Naive thymus-derived CD8-positive, alpha-beta T cell (primary cell): ENCODE measurements at regions not wholly inside any gene's neighbourhood (a gene's known extent, or its start where the extent isn't known, plus 50 kb on each side); places are given as distances from the start of the nearest gene placed in this dataset.
"Not testable (repeated sequence)": the region's sequence is repeated elsewhere in the genome, so short reads cannot be mapped to it uniquely, and the experiment has no call there.

Source experiments
- ATAC-seq, 2 donors: fragments of 150-1000 bp; cut with Tn5 transposase in 1 of 2; sonication (Bioruptor Pico), chemical (Tn5 transposase) in 1 of 2; 1 replicate in 1 of 2; 2 replicates in 1 of 2; pipeline ENCODE4 v1.10.0; 2021; ENCODE audit warnings: mild to moderate bottlenecking in 2 of 2, moderate library complexity in 2 of 2
- POLR2A ChIA-PET: fragments of 350-600 bp; sonication (Branson Sonifier 250); formaldehyde crosslinking; loops from one replicate; lab custom pipeline; 2021; ENCODE audit warnings: antibody characterized with exemption; lab: Charles Lee
- DNase-seq, 10 donors: peaks; one replicate each; pipeline versions ENCODE4 v3.0.0 to v3.0.0-alpha.2; 2020 to 2022
- H3K27ac Mint-ChIP-seq, 10 donors: one replicate each; pipeline ENCODE4 v1.8.0; 2020 to 2022; ENCODE audit warnings: mild to moderate bottlenecking in 10 of 10, mixed read lengths in 10 of 10, moderate library complexity in 4 of 10, inconsistent platforms in 1 of 10
- H3K27me3 Mint-ChIP-seq, 5 donors: one replicate each; pipeline ENCODE4 v1.8.0; 2021 to 2022; ENCODE audit warnings: mixed read lengths in 5 of 5
- H3K36me3 Mint-ChIP-seq, 3 donors: one replicate each; pipeline ENCODE4 v1.8.0; 2020 to 2022; ENCODE audit warnings: mixed read lengths in 3 of 3, mild to moderate bottlenecking in 2 of 3, inconsistent platforms in 1 of 3
- H3K4me1 Mint-ChIP-seq, 4 donors: one replicate each; pipeline ENCODE4 v1.8.0; 2021 to 2022; ENCODE audit warnings: mixed read lengths in 4 of 4
- H3K4me3 Mint-ChIP-seq, 10 donors: one replicate each; pipeline ENCODE4 v1.8.0; 2020 to 2022; ENCODE audit warnings: mild to moderate bottlenecking in 10 of 10, mixed read lengths in 10 of 10, moderate library complexity in 6 of 10, inconsistent platforms in 1 of 10
- H3K9me3 Mint-ChIP-seq, 9 donors: one replicate each; pipeline ENCODE4 v1.8.0; 2020 to 2022; ENCODE audit warnings: mixed read lengths in 9 of 9, mild to moderate bottlenecking in 3 of 9, inconsistent platforms in 1 of 9, moderate library complexity in 1 of 9

DNA sequence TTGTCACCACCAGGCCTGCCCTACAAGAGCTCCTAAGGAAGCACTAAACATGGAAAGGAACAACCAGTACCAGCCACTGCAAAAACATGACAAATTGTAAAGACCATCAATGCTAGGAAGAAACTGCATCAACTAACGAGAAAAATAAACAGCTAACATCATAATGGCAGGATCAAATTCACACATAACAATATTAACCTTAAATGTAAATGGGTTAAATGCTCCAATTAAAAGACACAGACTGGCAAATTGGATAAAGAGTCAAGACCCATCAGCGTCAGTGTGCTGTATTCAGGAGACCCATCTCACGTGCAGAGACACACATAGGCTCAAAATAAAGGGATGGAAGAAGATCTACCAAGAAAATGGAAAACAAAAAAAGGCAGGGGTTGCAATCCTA, 77.0 kb upstream of the SAMSN1 start:
- H3K4me1 Mint-ChIP-seq, DNase-seq, H3K27ac Mint-ChIP-seq, POLR2A ChIA-PET, ATAC-seq, H3K4me3 Mint-ChIP-seq, H3K27me3 Mint-ChIP-seq: not testable (repeated sequence)
- peaks cover 0 to 13% (median 4%) of the 10 kb centered on the region in 3 donors for H3K36me3 Mint-ChIP-seq
- peaks cover 0 to 26% (median 8%) of the 10 kb centered on the region in 9 donors for H3K9me3 Mint-ChIP-seq

DNA sequence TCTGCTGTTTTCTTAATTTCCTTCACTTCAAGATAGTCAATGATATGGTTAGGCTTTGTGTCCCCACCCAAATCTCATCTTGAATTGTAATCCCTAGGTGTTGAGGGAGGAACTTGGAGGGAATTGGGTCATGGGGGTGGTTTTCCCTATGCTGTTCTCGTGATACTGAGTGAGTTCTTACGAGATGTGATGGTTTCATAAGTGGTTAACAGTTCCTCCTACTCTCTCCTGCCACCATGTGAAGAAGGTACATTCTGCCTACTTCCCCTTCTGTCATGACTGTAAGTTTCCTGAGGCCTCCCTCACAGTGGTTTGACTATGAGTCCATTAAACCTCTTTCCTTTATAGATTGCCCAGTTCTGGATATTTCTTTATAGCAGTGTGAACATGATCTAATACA, 74.0 kb upstream of the SAMSN1 start:
- DNase-seq (no peak), ATAC-seq (no peak)
- peaks cover 0 to 13% (median 4%) of the 10 kb centered on the region in 3 donors for H3K36me3 Mint-ChIP-seq
- H3K4me1 Mint-ChIP-seq, result peaks cover 0 to 3% (median 1%) of the 10 kb centered on the region in 4 donors
- POLR2A ChIA-PET, result no interaction called here
- H3K27ac Mint-ChIP-seq, result peak overlapping the region in 2 of 10 donors; percentile 19 to 57
- peaks cover 0 to 26% (median 8%) of the 10 kb centered on the region in 9 donors for H3K9me3 Mint-ChIP-seq
- H3K27me3 Mint-ChIP-seq, result peaks cover 0 to 4% (median 0%) of the 10 kb centered on the region in 5 donors
- H3K4me3 Mint-ChIP-seq, result no peak overlapping the region

DNA sequence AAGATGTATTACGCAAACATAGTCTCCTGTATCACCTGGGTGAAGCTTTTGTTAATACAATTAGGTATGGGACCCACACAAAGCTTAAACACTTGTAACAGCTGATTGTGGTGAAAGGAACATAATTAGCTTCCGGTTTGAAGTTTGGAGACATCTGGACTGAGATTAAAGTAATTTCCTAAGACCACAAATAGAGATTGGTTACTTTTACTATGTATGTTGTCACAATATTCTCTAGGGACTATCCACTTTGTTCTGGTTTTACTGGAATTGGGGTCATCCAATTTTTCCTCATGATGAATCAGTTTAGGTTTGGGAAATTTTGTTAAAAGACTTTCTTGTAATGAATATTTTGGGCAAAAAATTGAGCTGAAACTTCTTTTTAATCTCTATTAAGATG, 71.8 kb upstream of the SAMSN1 start:
- DNase-seq (no peak), ATAC-seq (no peak)
- H3K27ac Mint-ChIP-seq, result no peak overlapping the region
- peaks cover 0 to 17% (median 2%) of the 10 kb centered on the region in 9 donors for H3K9me3 Mint-ChIP-seq
- POLR2A ChIA-PET, result no interaction called here
- H3K36me3 Mint-ChIP-seq, result peaks cover 0 to 6% (median 4%) of the 10 kb centered on the region in 3 donors
- peaks cover 0 to 3% (median 1%) of the 10 kb centered on the region in 4 donors for H3K4me1 Mint-ChIP-seq
- no peak overlapping the region for H3K4me3 Mint-ChIP-seq
- H3K27me3 Mint-ChIP-seq, result no peaks in the 10 kb centered on the region

DNA sequence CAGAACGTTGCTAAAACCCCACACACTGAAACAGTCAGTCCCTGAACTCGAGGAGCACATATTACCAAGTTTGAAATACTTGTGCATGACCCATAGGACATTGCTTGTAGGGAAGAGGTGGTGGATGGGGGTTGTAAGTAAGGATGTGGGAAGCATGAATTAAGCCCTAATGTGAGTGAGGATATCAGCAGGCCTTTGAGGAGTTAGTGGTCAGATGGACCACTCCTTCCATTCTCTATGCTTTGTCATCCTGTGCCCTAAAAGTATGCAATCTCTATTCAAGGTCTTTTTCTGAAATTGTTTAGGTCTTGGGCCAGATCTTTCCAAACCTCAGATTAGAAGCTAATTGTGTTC, 70.9 kb upstream of the SAMSN1 start:
- Mint-ChIP-seq H3K27ac (no peak overlapping the region), H3K36me3 (peaks cover 0 to 6% (median 0%) of the 10 kb centered on the region in 3 donors), H3K4me1 (peaks cover 0 to 3% (median 1%) of the 10 kb centered on the region in 4 donors), H3K4me3 (no peak overlapping the region), H3K9me3 (peaks cover 0 to 10% (median 0%) of the 10 kb centered on the region in 9 donors), H3K27me3 (no peaks in the 10 kb centered on the region)
- POLR2A ChIA-PET, result no interaction called here
- DNase-seq, result no peak
- ATAC-seq, result no peak

DNA sequence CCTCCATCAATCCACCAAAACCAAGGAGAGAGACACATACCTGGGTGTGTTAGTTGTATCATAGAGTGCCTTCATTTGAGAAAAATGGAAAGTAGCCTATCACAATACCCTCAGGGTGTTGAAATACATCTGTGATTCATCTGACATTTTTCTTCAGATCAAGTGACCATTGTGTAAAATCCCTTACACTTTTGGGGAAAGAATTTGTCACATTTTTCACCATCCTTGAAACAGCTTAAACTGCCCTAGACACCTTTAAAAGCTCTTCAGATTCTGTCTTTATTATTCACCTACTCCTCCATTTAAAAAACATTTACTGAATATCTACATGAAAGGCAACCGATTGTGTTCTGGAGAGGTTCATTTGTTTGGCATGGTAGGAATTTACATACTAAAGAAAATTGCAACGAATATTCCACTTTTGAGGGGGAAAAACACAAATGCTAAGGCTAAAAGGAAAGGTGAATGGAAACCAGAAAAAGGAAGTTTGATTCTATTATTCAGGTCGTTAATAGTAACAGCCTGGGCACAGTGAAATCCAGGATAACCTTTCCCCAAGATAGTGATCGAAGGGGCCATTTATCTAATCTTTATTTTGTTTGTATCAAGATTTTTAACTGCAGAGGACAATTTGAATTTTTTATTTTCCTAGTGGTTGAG, 70.4 kb upstream of the SAMSN1 start:
- H3K4me1 Mint-ChIP-seq, result peaks cover 0 to 3% (median 1%) of the 10 kb centered on the region in 4 donors
- no peaks in the 10 kb centered on the region for H3K27me3 Mint-ChIP-seq
- H3K36me3 Mint-ChIP-seq, result peaks cover 0 to 6% (median 0%) of the 10 kb centered on the region in 3 donors
- DNase-seq (no peak), ATAC-seq (no peak)
- POLR2A ChIA-PET, result no interaction called here
- H3K9me3 Mint-ChIP-seq, result peaks cover 0 to 10% (median 0%) of the 10 kb centered on the region in 9 donors
- H3K4me3 Mint-ChIP-seq, result no peak overlapping the region
- H3K27ac Mint-ChIP-seq, result no peak overlapping the region

DNA sequence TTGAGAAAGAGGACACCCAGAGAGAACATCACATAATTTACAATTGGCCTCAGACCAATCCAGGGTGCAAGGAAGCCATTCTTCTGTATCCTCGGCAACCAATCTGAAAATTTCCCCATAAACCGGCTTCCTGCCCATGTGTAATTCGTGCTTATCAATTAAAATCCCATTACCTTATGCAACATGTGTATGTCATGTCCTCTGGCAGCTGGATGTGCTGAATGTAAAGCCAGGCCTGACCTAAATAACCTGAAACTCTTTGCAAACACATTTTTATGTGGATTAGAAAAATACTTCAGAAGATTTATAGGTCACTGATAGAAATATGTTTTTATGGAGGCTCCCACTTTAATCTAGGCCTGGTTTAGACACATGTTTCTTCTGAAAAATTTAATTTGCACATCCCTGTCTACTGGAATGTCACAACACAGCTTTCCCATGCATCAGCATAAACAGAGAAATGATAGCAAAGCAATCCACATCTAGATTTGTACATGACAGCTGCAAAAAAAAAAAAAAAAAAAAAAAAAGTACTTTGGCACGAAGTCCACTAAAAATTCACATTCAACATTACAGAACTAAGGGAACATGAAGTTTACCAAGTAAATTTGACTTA, 69.4 kb upstream of the SAMSN1 start:
- H3K4me1 Mint-ChIP-seq, result peaks cover 0 to 3% (median 1%) of the 10 kb centered on the region in 4 donors

DNA sequence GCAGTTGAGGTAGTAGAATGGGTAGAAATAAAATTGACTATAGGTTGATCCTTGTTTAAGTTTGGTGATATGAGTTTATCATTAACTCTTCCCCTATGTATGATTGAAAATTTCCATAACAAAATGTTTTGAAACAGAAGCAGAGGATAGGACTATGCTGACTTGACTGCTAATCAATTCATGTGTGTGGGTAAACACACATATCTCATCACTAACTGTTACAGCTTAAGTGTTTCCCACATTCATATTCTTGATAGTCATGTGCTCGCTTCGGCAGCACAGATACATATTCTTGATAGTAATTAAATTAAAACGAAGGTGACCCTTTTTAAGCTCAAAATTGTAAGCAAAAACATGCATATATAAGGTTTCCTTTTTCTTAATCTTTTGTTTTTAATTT, 68.2 kb upstream of the SAMSN1 start:
- Mint-ChIP-seq H3K4me3 (no peak overlapping the region), H3K27ac (no peak overlapping the region), H3K36me3 (peaks cover 0 to 3% (median 0%) of the 10 kb centered on the region in 3 donors), H3K27me3 (no peaks in the 10 kb centered on the region), H3K9me3 (peaks cover 0 to 8% (median 0%) of the 10 kb centered on the region in 9 donors), H3K4me1 (peaks cover 1 to 10% (median 5%) of the 10 kb centered on the region in 4 donors)
- POLR2A ChIA-PET, result no interaction called here
- DNase-seq, result no peak
- ATAC-seq, result no peak

More for the DNA sequence above, 69.4 kb upstream of the SAMSN1 start:
- DNase-seq, result no peak
- H3K27me3 Mint-ChIP-seq, result no peaks in the 10 kb centered on the region
- H3K4me3 Mint-ChIP-seq, result no peak overlapping the region
- peaks cover 0 to 10% (median 1%) of the 10 kb centered on the region in 9 donors for H3K9me3 Mint-ChIP-seq
- H3K27ac Mint-ChIP-seq, result no peak overlapping the region
- H3K36me3 Mint-ChIP-seq, result peaks cover 0 to 6% (median 1%) of the 10 kb centered on the region in 3 donors
- POLR2A ChIA-PET, result no interaction called here
- ATAC-seq, result no peak

DNA sequence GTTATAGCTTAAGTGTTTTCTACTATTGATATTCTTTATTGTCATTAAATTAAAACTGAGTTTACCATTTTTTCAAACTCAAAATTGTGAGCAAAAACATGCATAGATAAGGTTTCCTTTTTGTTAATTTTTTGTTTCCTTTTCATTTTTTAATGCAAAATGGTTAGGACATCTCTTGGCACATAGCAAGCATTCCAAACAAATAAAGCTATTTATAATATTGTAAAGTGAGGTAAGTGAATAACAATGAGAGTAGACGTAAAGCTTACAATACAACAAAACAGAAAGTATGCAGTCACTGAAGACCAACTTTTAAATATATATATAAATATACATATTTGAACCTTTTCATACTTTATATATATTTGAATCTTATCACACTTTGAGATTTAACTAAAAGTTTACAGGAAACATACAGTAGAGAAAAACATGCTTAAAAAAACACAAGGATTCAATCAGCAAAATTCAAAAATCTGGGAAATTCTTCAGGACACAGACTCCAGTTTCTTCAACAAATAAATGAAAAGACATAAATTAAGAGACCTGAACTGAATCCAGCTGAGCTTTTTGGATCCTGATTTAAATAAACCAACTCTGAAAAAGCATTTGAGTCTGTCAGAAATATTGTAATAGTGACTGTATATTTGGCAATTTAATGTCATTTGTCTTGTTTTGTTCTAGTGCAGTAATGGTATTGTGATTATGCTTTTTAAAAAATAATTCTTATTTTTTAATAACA, 67.5 kb upstream of the SAMSN1 start:
- Mint-ChIP-seq H3K4me1 (peaks cover 1 to 11% (median 6%) of the 10 kb centered on the region in 4 donors), H3K36me3 (peaks cover 0 to 3% (median 0%) of the 10 kb centered on the region in 3 donors), H3K27me3 (no peaks in the 10 kb centered on the region), H3K4me3 (no peak overlapping the region), H3K9me3 (peaks cover 0 to 8% (median 0%) of the 10 kb centered on the region in 9 donors), H3K27ac (no peak overlapping the region)
- DNase-seq (no peak), ATAC-seq (no peak)
- POLR2A ChIA-PET, result no interaction called here

DNA sequence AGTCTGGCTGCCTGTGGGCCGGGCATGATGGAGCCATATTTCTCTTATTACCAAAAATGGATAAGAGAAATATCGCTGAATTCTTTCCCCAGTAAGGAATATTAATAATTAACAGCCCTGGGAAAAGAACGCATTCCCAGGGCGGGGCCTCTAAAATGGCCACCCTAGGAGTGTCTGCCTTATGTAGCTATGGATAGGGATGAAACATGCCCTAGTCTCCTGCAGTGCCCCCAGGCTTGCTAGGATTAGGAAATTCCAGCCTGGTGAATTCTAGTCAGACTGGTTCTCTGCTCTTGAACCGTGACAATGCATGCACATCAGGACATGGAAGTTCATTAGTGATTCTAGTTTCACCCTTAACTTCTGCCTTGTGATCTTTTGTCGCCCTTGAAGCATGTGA, 64.0 kb upstream of the SAMSN1 start:
- ATAC-seq, POLR2A ChIA-PET, DNase-seq, H3K4me1 Mint-ChIP-seq, H3K4me3 Mint-ChIP-seq, H3K36me3 Mint-ChIP-seq, H3K27me3 Mint-ChIP-seq, H3K9me3 Mint-ChIP-seq: not testable (repeated sequence)
- peak overlapping the region in 1 of 10 donors; percentile 24 for H3K27ac Mint-ChIP-seq

DNA sequence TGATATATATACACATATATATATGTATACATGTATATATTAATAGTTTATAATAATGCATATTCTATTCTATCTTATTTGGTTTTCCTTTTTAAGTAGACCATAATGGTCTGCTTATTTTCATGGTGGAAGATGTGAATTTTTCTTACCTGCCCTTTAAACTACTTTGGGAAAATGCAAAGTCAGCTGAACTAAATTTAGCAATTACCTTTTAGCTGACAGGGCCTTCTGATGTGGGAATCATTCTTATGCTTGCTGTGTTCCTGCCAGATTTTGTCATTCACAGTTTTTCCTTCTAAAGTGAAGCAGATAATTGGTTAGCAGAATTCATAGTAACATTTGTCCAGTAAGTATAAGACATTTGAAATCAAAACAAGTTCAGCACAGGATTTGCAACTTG, 63.2 kb upstream of the SAMSN1 start:
- DNase-seq, result no peak
- Mint-ChIP-seq H3K27me3 (no peaks in the 10 kb centered on the region), H3K9me3 (peaks cover 0 to 8% (median 0%) of the 10 kb centered on the region in 9 donors), H3K4me1 (peaks cover 1 to 8% (median 7%) of the 10 kb centered on the region in 4 donors), H3K4me3 (no peak overlapping the region), H3K27ac (peak overlapping the region in 2 of 10 donors; percentile 1 to 25), H3K36me3 (peaks cover 0 to 3% (median 0%) of the 10 kb centered on the region in 3 donors)
- POLR2A ChIA-PET, result no interaction called here
- ATAC-seq, result no peak

DNA sequence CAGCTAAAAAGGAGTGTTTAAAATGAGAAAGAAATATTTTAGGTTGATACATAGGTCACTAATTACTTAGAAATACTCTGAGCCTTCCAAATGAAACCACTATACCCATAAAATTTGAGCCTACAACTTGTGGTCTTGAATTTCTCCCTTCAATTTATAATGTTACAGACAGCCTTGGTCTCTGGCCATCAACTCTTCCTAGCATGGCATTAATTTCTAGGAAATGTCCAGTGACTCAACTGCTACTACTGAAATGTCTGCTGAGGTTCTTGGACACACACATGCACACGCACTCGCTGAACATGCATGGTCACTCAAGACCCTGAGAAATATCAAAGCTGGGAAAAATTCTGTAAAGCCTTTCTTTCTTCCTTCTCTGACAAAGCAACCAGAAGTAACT, 61.1 kb upstream of the SAMSN1 start:
- H3K36me3 Mint-ChIP-seq, result peaks cover 0 to 5% (median 5%) of the 10 kb centered on the region in 3 donors

DNA sequence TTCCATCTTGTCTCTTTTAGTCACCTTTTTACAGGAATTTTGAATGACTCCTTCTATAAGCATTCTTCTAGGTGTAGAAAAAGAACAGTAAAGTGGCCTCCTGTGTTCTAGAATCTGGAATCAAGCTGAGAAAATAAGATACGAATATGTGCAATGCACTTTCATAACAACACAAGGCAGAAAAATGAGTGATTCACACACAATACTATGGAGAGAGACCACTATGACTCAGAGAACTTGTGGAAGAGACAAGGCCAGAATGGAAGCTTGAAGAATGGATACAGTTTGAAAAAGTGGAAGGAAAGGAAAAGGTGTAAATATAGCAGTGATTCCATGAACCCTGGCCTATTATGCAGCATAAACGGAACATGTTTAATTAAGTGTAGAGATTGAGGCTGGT, 57.1 kb upstream of the SAMSN1 start:
- peaks cover 6 to 25% (median 24%) of the 10 kb centered on the region in 4 donors for H3K4me1 Mint-ChIP-seq

More for the DNA sequence above, 61.1 kb upstream of the SAMSN1 start:
- H3K27ac Mint-ChIP-seq, result no peak overlapping the region
- H3K9me3 Mint-ChIP-seq, result peaks cover 0 to 8% (median 0%) of the 10 kb centered on the region in 9 donors
- POLR2A ChIA-PET, result no interaction called here
- DNase-seq (no peak), ATAC-seq (no peak)
- H3K4me3 Mint-ChIP-seq, result no peak overlapping the region
- H3K27me3 Mint-ChIP-seq, result no peaks in the 10 kb centered on the region
- H3K4me1 Mint-ChIP-seq, result peaks cover 6 to 21% (median 18%) of the 10 kb centered on the region in 4 donors

More for the DNA sequence above, 57.1 kb upstream of the SAMSN1 start:
- DNase-seq, result no peak
- H3K27me3 Mint-ChIP-seq, result no peaks in the 10 kb centered on the region
- no peak for ATAC-seq
- peaks cover 0 to 5% (median 2%) of the 10 kb centered on the region in 3 donors for H3K36me3 Mint-ChIP-seq
- H3K4me3 Mint-ChIP-seq, result peak overlapping the region in 9 of 10 donors; percentile 25 to 78 (median 69)
- peak overlapping the region in 4 of 10 donors; percentile 3 to 59 (median 20) for H3K27ac Mint-ChIP-seq
- POLR2A ChIA-PET, result no interaction called here
- H3K9me3 Mint-ChIP-seq, result no peaks in the 10 kb centered on the region
